ENCODE measurements at regions not wholly inside any gene's neighbourhood (a gene's known extent, or its start where the extent isn't known, plus 50 kb on each side); places are given as distances from the start of the nearest gene placed in this dataset.

GRCh38 chrX:63430026-63430425 is 78.9 kb upstream of the SPIN4 start:
- CTCF ChIA-PET (ENCODE audit: partially characterized antibody), result interaction anchor here (1.0 to 1.4 kb wide), 4 partner anchors 14 to 251 kb away, joined by 3 to 4 read pairs (median 4); no protein-coding TSS in a partner anchor
- no peak overlapping the region for H3K4me3 ChIP-seq (ENCODE audit: extremely low read depth in 1 of 4, insufficient read depth in 2 of 4, low read depth in 3 of 4, low read length in 4 of 4)
- WGBS, 2 experiments (ENCODE audit: extremely low coverage in 1 of 2, insufficient coverage in 1 of 2, insufficient read length in 1 of 2, insufficient replicate concordance in 2 of 2, low coverage in 1 of 2, low lambda C conversion rate in 2 of 2, missing lambda C conversion rate in 1 of 2), result 71% methylated on average over 5 of the region's 5 CpGs; no CpG with 5 or more reads in 1 of the 2 experiments
- TF ChIP-seq ASH2L (IDR thresholded peaks at IDR 0.05; ENCODE audit: low read length) (no peak), CBX5 (IDR thresholded peaks at IDR 0.05; ENCODE audit: low read depth, low read length) (no peak), TBP (IDR thresholded peaks at IDR 0.05; ENCODE audit: low read depth, low read length) (no peak)

More at GRCh38 chrX:63430026-63430425, 78.9 kb upstream of the SPIN4 start:
- Histone ChIP-seq H3K14ac (ENCODE audit: insufficient read length) (no peak overlapping the region), H3K27ac (ENCODE audit: low read depth, low read length) (no peak overlapping the region), H3K56ac (replicated peaks; ENCODE audit: insufficient read length, low read depth, low read length) (no peak overlapping the region), H4K20me1 (replicated peaks in 1 of 2; ENCODE audit: control insufficient read depth in 1 of 2, insufficient read depth in 2 of 2, low read length in 2 of 2) (no peaks in the 10 kb centered on the region), H4K8ac (ENCODE audit: extremely low read depth, insufficient read depth, low read length) (no peak overlapping the region), H3K23me2 (ENCODE audit: low read depth, low read length) (no peaks in the 10 kb centered on the region), H2BK5ac (ENCODE audit: low read depth, low read length) (no peak overlapping the region), H3K4me1 (replicated peaks in 1 of 4; ENCODE audit: control insufficient read depth in 3 of 4, insufficient read depth in 4 of 4, low read length in 3 of 4) (no peaks in the 10 kb centered on the region; a peak in 1 of 7 replicates), H3K79me1 (ENCODE audit: low read depth, low read length) (no peaks in the 10 kb centered on the region), H2AFZ (ENCODE audit: low read length) (no peak overlapping the region), H2AK5ac (ENCODE audit: low read depth, low read length) (no peak overlapping the region), H3K27me3 (replicated peaks in 1 of 4; ENCODE audit: control insufficient read depth in 3 of 4, extremely low read depth in 1 of 4, insufficient read depth in 3 of 4, low read length in 3 of 4) (no peaks in the 10 kb centered on the region), H4K91ac (replicated peaks; ENCODE audit: insufficient read length, low read length) (no peak overlapping the region), H3K79me2 (ENCODE audit: control insufficient read depth in 1 of 2, insufficient read depth in 2 of 2, low read length in 2 of 2) (no peaks in the 10 kb centered on the region), H3K23ac (ENCODE audit: insufficient read length) (no peak overlapping the region), H3K18ac (ENCODE audit: extremely low read depth, low read length) (no peak overlapping the region), H3K4me2 (ENCODE audit: insufficient read depth in 1 of 2, low read depth in 2 of 2, low read length in 2 of 2) (no peak overlapping the region), H3K9ac (replicated peaks in 1 of 4; ENCODE audit: extremely low read depth in 1 of 4, low read depth in 3 of 4, low read length in 3 of 4) (no peak overlapping the region), H3K4ac (replicated peaks; ENCODE audit: insufficient read length, low read depth, low read length) (no peak overlapping the region), H3K9me3 (ENCODE audit: insufficient read depth in 2 of 2, low read depth in 1 of 2, low read length in 1 of 2) (no peaks in the 10 kb centered on the region), H2BK120ac (replicated peaks; ENCODE audit: low read depth, low read length) (no peak overlapping the region), H2BK12ac (ENCODE audit: low read depth, low read length) (no peak overlapping the region), H3K36me3 (ENCODE audit: control insufficient read depth in 2 of 4, insufficient read depth in 4 of 4, low read length in 3 of 4) (no peaks in the 10 kb centered on the region), H2BK20ac (ENCODE audit: low read length) (no peak overlapping the region), H2BK15ac (ENCODE audit: low read length) (no peak overlapping the region), H4K5ac (ENCODE audit: insufficient read length, low read depth, low read length) (no peak overlapping the region)
- DNase-seq (ENCODE audit: low read depth in 1 of 2, low spot score in 2 of 2) (no peak), FAIRE-seq (peak; percentile 92)
- POLR2A ChIA-PET (ENCODE audit: partially characterized antibody), result no interaction called here
